ENCODE measurements at regions not wholly inside any gene's neighbourhood (a gene's known extent, or its start where the extent isn't known, plus 50 kb on each side); places are given as distances from the start of the nearest gene placed in this dataset.
A peak's percentile ranks its signal among the peaks of the same experiment; 100 is the strongest.

DNA sequence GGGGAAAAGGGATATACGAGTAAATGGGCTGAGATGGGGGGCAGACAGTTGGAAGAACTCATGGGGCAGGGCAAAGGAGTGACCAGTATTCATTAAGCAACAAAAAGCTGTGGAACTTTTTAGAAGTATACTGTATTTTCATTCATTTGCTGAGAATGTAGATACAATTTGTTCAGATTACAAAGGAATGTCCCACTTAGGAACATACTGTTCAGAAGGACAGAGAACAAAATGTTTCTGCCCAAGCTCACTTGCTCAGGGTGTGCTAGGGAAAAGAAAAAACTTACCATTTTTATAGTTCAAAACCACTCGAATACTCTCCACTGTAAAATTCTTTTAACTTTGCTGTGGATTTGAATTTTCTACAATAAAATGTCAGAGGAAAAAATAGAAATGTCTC is 135.2 kb upstream of the AFF2 start:
- H3K79me2 ChIP-seq (ENCODE audit: insufficient read depth, low read length) = no peaks in the 10 kb centered on the region
- H3K36me3 ChIP-seq (ENCODE audit: insufficient read depth, low read length) = no peaks in the 10 kb centered on the region
- no peaks in the 10 kb centered on the region for H3K4me1 ChIP-seq (ENCODE audit: insufficient read depth, low read length)
- no peaks in the 10 kb centered on the region for H3K27me3 ChIP-seq (ENCODE audit: insufficient read depth, low read length)
- H3K4me2 ChIP-seq (ENCODE audit: low read length) = no peak overlapping the region
- Mint-ChIP-seq H3K27ac (ENCODE audit: unreplicated experiment) (no peak overlapping the region), H3K36me3 (ENCODE audit: low read depth, unreplicated experiment) (no peaks in the 10 kb centered on the region), H3K4me1 (ENCODE audit: low read depth, unreplicated experiment) (no peaks in the 10 kb centered on the region), H3K9me3 (ENCODE audit: unreplicated experiment) (no peaks in the 10 kb centered on the region), H3K4me3 (ENCODE audit: unreplicated experiment) (no peak overlapping the region), H3K27me3 (ENCODE audit: low read depth, unreplicated experiment) (no peaks in the 10 kb centered on the region)
- H3K9me3 ChIP-seq (ENCODE audit: insufficient read depth, low read depth, low read length) = no peaks in the 10 kb centered on the region
- H3K9ac ChIP-seq (ENCODE audit: low read length) = no peak overlapping the region
- no peak overlapping the region for H3K4me3 ChIP-seq (ENCODE audit: insufficient read depth, low read depth, low read length)
- FAIRE-seq = peak; percentile 73
- no peak overlapping the region for H3K27ac ChIP-seq (ENCODE audit: low read depth, low read length)
- no peak overlapping the region for H2AFZ ChIP-seq (ENCODE audit: low read depth, low read length)
- no peak for DNase-seq (ENCODE audit: low read depth)
- no peaks in the 10 kb centered on the region for H4K20me1 ChIP-seq (ENCODE audit: insufficient read depth, low read length)
- TF ChIP-seq, protein P1, sequence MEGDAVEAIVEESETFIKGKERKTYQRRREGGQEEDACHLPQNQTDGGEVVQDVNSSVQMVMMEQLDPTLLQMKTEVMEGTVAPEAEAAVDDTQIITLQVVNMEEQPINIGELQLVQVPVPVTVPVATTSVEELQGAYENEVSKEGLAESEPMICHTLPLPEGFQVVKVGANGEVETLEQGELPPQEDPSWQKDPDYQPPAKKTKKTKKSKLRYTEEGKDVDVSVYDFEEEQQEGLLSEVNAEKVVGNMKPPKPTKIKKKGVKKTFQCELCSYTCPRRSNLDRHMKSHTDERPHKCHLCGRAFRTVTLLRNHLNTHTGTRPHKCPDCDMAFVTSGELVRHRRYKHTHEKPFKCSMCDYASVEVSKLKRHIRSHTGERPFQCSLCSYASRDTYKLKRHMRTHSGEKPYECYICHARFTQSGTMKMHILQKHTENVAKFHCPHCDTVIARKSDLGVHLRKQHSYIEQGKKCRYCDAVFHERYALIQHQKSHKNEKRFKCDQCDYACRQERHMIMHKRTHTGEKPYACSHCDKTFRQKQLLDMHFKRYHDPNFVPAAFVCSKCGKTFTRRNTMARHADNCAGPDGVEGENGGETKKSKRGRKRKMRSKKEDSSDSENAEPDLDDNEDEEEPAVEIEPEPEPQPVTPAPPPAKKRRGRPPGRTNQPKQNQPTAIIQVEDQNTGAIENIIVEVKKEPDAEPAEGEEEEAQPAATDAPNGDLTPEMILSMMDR (IDR thresholded peaks at IDR 0.05; ENCODE audit: insufficient read depth, low read depth, low read length) = no peak
- no peak for TF ChIP-seq EZH2 (IDR thresholded peaks at IDR 0.05; ENCODE audit: insufficient read depth, low read length)

DNA sequence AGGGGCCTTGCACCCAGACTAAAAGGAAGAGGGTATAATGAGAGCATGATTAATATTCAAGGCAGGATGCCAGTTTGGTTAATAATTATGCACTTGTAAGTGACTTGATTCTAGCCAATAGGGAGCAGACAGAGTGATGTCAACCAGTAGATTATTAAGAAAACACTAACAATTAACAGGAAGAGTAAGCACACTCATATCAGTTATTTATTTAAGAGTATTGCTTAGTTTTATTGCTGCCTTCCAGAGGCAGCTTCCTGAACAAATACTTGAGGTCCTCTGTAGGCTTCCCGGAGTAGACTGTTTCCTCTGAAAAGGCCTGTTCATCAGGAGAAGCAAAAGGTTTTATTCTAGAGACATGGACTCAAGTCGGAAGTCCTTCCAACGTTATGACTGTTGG is 129.1 kb upstream of the AFF2 start:
- Mint-ChIP-seq H3K27ac (ENCODE audit: unreplicated experiment) (no peak overlapping the region), H3K4me3 (ENCODE audit: unreplicated experiment) (no peak overlapping the region), H3K9me3 (ENCODE audit: unreplicated experiment) (peaks cover 3% of the 10 kb centered on the region), H3K4me1 (ENCODE audit: low read depth, unreplicated experiment) (no peaks in the 10 kb centered on the region), H3K27me3 (ENCODE audit: low read depth, unreplicated experiment) (no peaks in the 10 kb centered on the region), H3K36me3 (ENCODE audit: low read depth, unreplicated experiment) (no peaks in the 10 kb centered on the region)
- Histone ChIP-seq H3K27ac (ENCODE audit: low read depth, low read length) (no peak overlapping the region), H3K27me3 (ENCODE audit: insufficient read depth, low read length) (no peaks in the 10 kb centered on the region), H3K9me3 (ENCODE audit: insufficient read depth, low read depth, low read length) (no peaks in the 10 kb centered on the region), H3K4me3 (ENCODE audit: insufficient read depth, low read depth, low read length) (no peak overlapping the region), H3K9ac (ENCODE audit: low read length) (no peak overlapping the region), H3K4me1 (ENCODE audit: insufficient read depth, low read length) (no peaks in the 10 kb centered on the region), H4K20me1 (ENCODE audit: insufficient read depth, low read length) (no peaks in the 10 kb centered on the region), H2AFZ (ENCODE audit: low read depth, low read length) (no peak overlapping the region), H3K36me3 (ENCODE audit: insufficient read depth, low read length) (no peaks in the 10 kb centered on the region), H3K79me2 (ENCODE audit: insufficient read depth, low read length) (no peaks in the 10 kb centered on the region), H3K4me2 (ENCODE audit: low read length) (no peak overlapping the region)
- TF ChIP-seq EZH2 (IDR thresholded peaks at IDR 0.05; ENCODE audit: insufficient read depth, low read length) = no peak
- TF ChIP-seq, protein P1 (IDR thresholded peaks at IDR 0.05; ENCODE audit: insufficient read depth, low read depth, low read length) = no peak
- FAIRE-seq (no peak), DNase-seq (ENCODE audit: low read depth) (no peak)

DNA sequence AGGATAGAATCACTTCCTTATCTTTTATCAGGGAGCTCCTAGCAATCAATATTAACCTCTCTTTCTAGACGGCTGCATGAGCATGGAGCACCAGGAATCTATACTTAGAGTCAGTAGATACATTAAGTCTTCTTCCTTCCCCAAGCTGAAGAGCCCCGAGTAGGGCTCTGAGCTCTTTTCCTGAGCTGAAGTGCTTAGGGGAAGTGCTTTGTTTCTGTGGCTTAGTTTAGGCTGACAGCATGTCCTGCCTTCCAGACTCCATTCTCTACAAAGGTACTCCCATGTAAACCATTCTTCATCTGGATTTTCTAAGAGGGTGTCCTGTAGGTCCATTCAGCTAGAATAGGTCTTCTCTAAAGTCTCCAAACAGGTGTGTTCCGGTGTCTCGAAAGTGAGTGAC is 127.5 kb upstream of the AFF2 start:
- no peak overlapping the region for H3K27ac Mint-ChIP-seq (ENCODE audit: unreplicated experiment)
- TF ChIP-seq, protein P1 (IDR thresholded peaks at IDR 0.05; ENCODE audit: insufficient read depth, low read depth, low read length) = no peak
- TF ChIP-seq EZH2 (IDR thresholded peaks at IDR 0.05; ENCODE audit: insufficient read depth, low read length) = no peak
- Histone ChIP-seq H3K27ac (ENCODE audit: low read depth, low read length) (no peak overlapping the region), H3K36me3 (ENCODE audit: insufficient read depth, low read length) (no peaks in the 10 kb centered on the region), H4K20me1 (ENCODE audit: insufficient read depth, low read length) (no peaks in the 10 kb centered on the region), H3K9ac (ENCODE audit: low read length) (no peak overlapping the region), H3K4me3 (ENCODE audit: insufficient read depth, low read depth, low read length) (no peak overlapping the region), H2AFZ (ENCODE audit: low read depth, low read length) (no peak overlapping the region), H3K4me2 (ENCODE audit: low read length) (no peak overlapping the region), H3K79me2 (ENCODE audit: insufficient read depth, low read length) (no peaks in the 10 kb centered on the region), H3K27me3 (ENCODE audit: insufficient read depth, low read length) (no peaks in the 10 kb centered on the region), H3K4me1 (ENCODE audit: insufficient read depth, low read length) (no peaks in the 10 kb centered on the region), H3K9me3 (ENCODE audit: insufficient read depth, low read depth, low read length) (no peaks in the 10 kb centered on the region)
- peaks cover 3% of the 10 kb centered on the region for H3K9me3 Mint-ChIP-seq (ENCODE audit: unreplicated experiment)
- H3K4me1 Mint-ChIP-seq (ENCODE audit: low read depth, unreplicated experiment) = no peaks in the 10 kb centered on the region
- H3K4me3 Mint-ChIP-seq (ENCODE audit: unreplicated experiment) = no peak overlapping the region
- DNase-seq (ENCODE audit: low read depth) = no peak
- H3K36me3 Mint-ChIP-seq (ENCODE audit: low read depth, unreplicated experiment) = no peaks in the 10 kb centered on the region
- FAIRE-seq = no peak
- H3K27me3 Mint-ChIP-seq (ENCODE audit: low read depth, unreplicated experiment) = no peaks in the 10 kb centered on the region
